Transverse colon (tissue), 4 donors: ENCODE measurements at regions not wholly inside any gene's neighbourhood (a gene's known extent, or its start where the extent isn't known, plus 50 kb on each side); places are given as distances from the start of the nearest gene placed in this dataset.

ENCODE experiments used
- DNase-seq: peaks from one replicate; pipeline ENCODE4 v3.0.0-alpha.2; 2019
- H3K27ac ChIP-seq, 4 donors: fragments of 200-600 bp; sonication (generic); 2 replicates each; pipeline ENCODE4 v1.5.1; 2016 to 2018; ENCODE audit warnings: inconsistent platforms in 4 of 4
- H3K27me3 ChIP-seq: fragments of 200-600 bp; sonication (generic); 2 replicates; pipeline ENCODE4 v1.5.1; 2017; ENCODE audit warnings: inconsistent platforms
- H3K36me3 ChIP-seq, 4 donors: fragments of 200-600 bp; sonication (generic); 2 replicates each; pipeline ENCODE4 v1.5.1; 2017 to 2019; ENCODE audit warnings: inconsistent platforms in 4 of 4
- H3K4me1 ChIP-seq, 4 donors: fragments of 200-600 bp; sonication (generic); 2 replicates each; pipeline ENCODE4 v1.5.1; 2017 to 2020; ENCODE audit warnings: inconsistent platforms in 4 of 4
- H3K4me3 ChIP-seq, 4 donors: fragments of 200-600 bp; sonication (generic); 1 replicate in 1 of 4; 2 replicates in 3 of 4; pipeline versions ENCODE4 v1.5.1 to v1.6.1; 2017 to 2019; ENCODE audit warnings: inconsistent platforms in 4 of 4
- H3K9me3 ChIP-seq, 2 donors: fragments of 200-600 bp; sonication (generic); 2 replicates each; pipeline ENCODE4 v1.5.1; 2017 to 2019; ENCODE audit warnings: inconsistent platforms in 2 of 2
- EP300 ChIP-seq: sonication (generic); formaldehyde crosslinking; IDR thresholded peaks from one replicate; pipeline ENCODE4 v1.6.1; 2017; ENCODE audit warnings: antibody characterized with exemption, low read depth
- POLR2A ChIP-seq: fragments of 450-650 bp; IDR thresholded peaks from one replicate; pipeline ENCODE4 v1.6.1; 2016; ENCODE audit warnings: antibody characterized with exemption, mild to moderate bottlenecking, moderate library complexity
- POLR2AphosphoS5 ChIP-seq, 3 donors: sonication (generic); formaldehyde crosslinking; IDR thresholded peaks; one replicate each; pipeline ENCODE4 v1.6.1; 2016; ENCODE audit warnings: antibody characterized with exemption in 3 of 3
- WGBS, 2 donors: methylation state at CpG; one replicate each; pipeline ENCODE4 v1.1.5; 2018; ENCODE audit warnings: low coverage in 1 of 2; 5-methylcytosine and 5-hydroxymethylcytosine counted together
- in situ Hi-C, 4 donors: fragments of 200-750 bp; cut with MboI; loops; one replicate each; pipeline versions ENCODE4 v1.15.0 to v1.15.1; 2017; ENCODE audit warnings: low sequenced_read_pairs in 3 of 4, low pct_ligation_motif_present in 1 of 4, low pct_unique_long_range_greater_than_20kb in 1 of 4
- intact Hi-C: fragments of 100-400 bp; cut with DNase I; formaldehyde crosslinking; loops from one replicate; pipeline ENCODE4 v1.15.1; 2023; ENCODE audit warnings: low total_unique reads
- TF ChIP-seq, protein P1 (sequence below), 5 experiments: fragments of 200-600 bp in 3 of 5; fragments of 450-650 bp in 2 of 5; sonication (generic) in 3 of 5; IDR thresholded peaks; 1 replicate in 2 of 5; 2 replicates in 3 of 5; pipeline ENCODE4 v1.5.1; 2016 to 2017; ENCODE audit warnings: antibody characterized with exemption in 5 of 5, inconsistent platforms in 3 of 5, mild to moderate bottlenecking in 2 of 5, moderate library complexity in 1 of 5

DNA sequence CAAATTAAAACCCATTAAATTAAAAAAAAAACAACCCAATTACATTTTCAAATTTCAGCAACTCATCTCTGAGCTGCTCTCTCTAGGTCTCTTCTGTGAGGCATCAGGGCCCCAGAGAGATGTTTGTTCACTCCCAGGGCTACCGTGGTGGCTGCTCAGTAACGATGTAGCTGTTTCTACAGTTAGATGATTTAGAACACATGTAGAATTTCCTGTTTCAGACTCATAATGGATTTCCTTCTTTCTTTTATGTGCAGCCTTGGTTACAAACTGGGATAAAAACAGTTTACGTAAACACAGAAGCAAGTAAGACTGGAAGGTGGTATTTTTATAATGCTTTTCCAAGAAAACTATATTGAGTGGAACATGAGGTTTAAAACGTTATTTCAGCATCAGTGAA is 116.1 kb upstream of the CCN2 start:
- H3K27ac ChIP-seq = no peak overlapping the region
- no peaks in the 10 kb centered on the region for H3K4me1 ChIP-seq
- DNase-seq = no peak
- H3K36me3 ChIP-seq = no peaks in the 10 kb centered on the region
- no peaks in the 10 kb centered on the region for H3K27me3 ChIP-seq
- H3K9me3 ChIP-seq = no peaks in the 10 kb centered on the region
- 42 to 56% methylated on average over 4 of the region's 4 CpGs for WGBS, 2 donors
- intact Hi-C loops (no loop called here), in situ Hi-C loops (no loop called here)
- no peak for TF ChIP-seq EP300
- TF ChIP-seq POLR2A = no peak
- TF ChIP-seq POLR2AphosphoS5 (IDR thresholded peaks at IDR 0.05) = no peak
- TF ChIP-seq, protein P1, sequence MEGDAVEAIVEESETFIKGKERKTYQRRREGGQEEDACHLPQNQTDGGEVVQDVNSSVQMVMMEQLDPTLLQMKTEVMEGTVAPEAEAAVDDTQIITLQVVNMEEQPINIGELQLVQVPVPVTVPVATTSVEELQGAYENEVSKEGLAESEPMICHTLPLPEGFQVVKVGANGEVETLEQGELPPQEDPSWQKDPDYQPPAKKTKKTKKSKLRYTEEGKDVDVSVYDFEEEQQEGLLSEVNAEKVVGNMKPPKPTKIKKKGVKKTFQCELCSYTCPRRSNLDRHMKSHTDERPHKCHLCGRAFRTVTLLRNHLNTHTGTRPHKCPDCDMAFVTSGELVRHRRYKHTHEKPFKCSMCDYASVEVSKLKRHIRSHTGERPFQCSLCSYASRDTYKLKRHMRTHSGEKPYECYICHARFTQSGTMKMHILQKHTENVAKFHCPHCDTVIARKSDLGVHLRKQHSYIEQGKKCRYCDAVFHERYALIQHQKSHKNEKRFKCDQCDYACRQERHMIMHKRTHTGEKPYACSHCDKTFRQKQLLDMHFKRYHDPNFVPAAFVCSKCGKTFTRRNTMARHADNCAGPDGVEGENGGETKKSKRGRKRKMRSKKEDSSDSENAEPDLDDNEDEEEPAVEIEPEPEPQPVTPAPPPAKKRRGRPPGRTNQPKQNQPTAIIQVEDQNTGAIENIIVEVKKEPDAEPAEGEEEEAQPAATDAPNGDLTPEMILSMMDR (IDR thresholded peaks at IDR 0.05) = no peak
- no peak overlapping the region for H3K4me3 ChIP-seq

DNA sequence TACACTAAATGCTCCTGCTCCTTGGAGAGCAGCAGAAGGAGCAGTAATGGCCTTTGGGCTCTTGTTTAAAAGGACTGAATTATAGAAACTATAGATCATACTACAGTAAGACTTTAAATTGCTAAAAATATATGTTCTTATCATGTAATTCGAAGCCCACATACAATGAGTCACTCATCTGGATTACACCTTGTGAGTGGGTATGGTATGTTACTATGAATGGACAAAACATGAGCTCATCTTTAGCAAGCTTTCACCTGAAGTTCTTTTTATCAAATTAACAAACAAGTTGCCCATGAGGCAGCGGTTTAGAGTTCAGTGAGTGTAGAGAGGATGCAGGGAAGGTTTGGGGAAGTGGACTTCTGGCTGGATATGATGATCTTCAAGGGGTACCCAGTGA is 114.4 kb upstream of the CCN2 start:
- Histone ChIP-seq H3K4me3 (no peak overlapping the region), H3K27ac (no peak overlapping the region), H3K9me3 (no peaks in the 10 kb centered on the region), H3K4me1 (no peaks in the 10 kb centered on the region), H3K36me3 (no peaks in the 10 kb centered on the region), H3K27me3 (no peaks in the 10 kb centered on the region)
- TF ChIP-seq, protein P1 (IDR thresholded peaks at IDR 0.05) = no peak
- no peak for TF ChIP-seq POLR2AphosphoS5 (IDR thresholded peaks at IDR 0.05)
- no peak for TF ChIP-seq EP300
- no peak for TF ChIP-seq POLR2A
- intact Hi-C loops (no loop called here), in situ Hi-C loops (no loop called here)
- DNase-seq = no peak
- WGBS, 2 donors = 75 to 90% methylated on average over 2 of the region's 2 CpGs

DNA sequence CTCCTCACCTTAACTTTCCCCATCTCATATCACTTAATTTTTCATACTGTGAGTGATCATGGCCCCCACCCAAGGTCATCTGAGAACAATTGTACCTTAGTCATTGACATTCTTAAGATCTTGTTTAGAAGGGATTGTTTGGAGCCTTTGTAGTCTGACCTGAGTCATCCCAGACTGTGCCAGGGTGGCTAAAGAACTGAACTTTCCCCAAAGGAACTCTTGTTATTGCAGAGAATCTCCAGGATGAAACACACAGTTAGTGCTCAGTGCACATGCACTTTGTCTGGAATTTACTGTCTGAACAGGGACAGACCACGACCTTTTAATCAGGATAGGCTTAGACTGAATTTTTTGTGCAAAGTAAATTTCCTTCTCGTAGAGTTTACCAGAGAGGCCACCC is 112.6 kb upstream of the CCN2 start:
- in situ Hi-C loops (no loop called here), intact Hi-C loops (no loop called here)
- Histone ChIP-seq H3K36me3 (no peaks in the 10 kb centered on the region), H3K27me3 (no peaks in the 10 kb centered on the region), H3K27ac (no peak overlapping the region), H3K4me1 (no peaks in the 10 kb centered on the region), H3K4me3 (no peak overlapping the region), H3K9me3 (no peaks in the 10 kb centered on the region)
- TF ChIP-seq, protein P1 (IDR thresholded peaks at IDR 0.05) = no peak
- TF ChIP-seq POLR2AphosphoS5 (IDR thresholded peaks at IDR 0.05) (no peak), EP300 (no peak), POLR2A (no peak)
- 30 to 57% methylated on average over 2 of the region's 2 CpGs for WGBS, 2 donors
- no peak for DNase-seq

DNA sequence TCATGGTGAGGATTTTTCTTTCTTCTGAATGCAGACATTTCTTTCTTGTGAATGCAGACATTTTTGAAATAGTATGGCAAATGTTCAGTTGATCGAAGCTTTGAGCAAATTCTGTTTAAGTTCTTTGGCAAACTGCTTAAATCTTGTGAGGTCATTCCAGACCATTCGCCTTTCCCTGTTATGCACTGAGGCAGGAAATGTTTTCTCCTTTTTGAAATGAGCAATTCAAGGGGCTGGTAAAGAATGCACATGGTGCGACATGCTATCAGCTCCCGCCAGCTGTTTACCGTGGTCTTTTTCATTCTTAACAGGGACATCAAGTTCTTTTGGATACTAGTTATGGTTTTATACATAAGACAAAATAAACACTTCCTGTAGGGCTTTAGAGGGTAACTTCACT is 112.0 kb upstream of the CCN2 start:
- intact Hi-C loops (no loop called here), in situ Hi-C loops (no loop called here)
- Histone ChIP-seq H3K27ac (no peak overlapping the region), H3K9me3 (no peaks in the 10 kb centered on the region), H3K27me3 (no peaks in the 10 kb centered on the region), H3K4me3 (no peak overlapping the region), H3K4me1 (no peaks in the 10 kb centered on the region), H3K36me3 (no peaks in the 10 kb centered on the region)
- WGBS, 2 donors = 78 to 85% methylated on average over 5 of the region's 5 CpGs
- no peak for DNase-seq
- TF ChIP-seq POLR2AphosphoS5 (IDR thresholded peaks at IDR 0.05) = no peak
- TF ChIP-seq, protein P1 (IDR thresholded peaks at IDR 0.05) = no peak
- no peak for TF ChIP-seq POLR2A
- no peak for TF ChIP-seq EP300
